ENCODE measurements at regions not wholly inside any gene's neighbourhood (a gene's known extent, or its start where the extent isn't known, plus 50 kb on each side); places are given as distances from the start of the nearest gene placed in this dataset.

- no peak for TF ChIP-seq CTCF (IDR thresholded peaks at IDR 0.05)
- no peak for TF ChIP-seq POLR2A (IDR thresholded peaks at IDR 0.05)
Observed at GRCh38 chr6:128724738-128725137, 158.2 kb upstream of the LAMA2 start.

Data from esophagus squamous epithelium (tissue), 4 donors.